ENCODE measurements at regions not wholly inside any gene's neighbourhood (a gene's known extent, or its start where the extent isn't known, plus 50 kb on each side); places are given as distances from the start of the nearest gene placed in this dataset.

GRCh38 chr5:19401032-19401431, 587.0 kb downstream of the CDH18 start:
- TF ChIP-seq CTCF (IDR thresholded peaks at IDR 0.05) (no peak), EP300 (IDR thresholded peaks at IDR 0.05) (no peak), POLR2AphosphoS5 (IDR thresholded peaks at IDR 0.05) (no peak), POLR2A (IDR thresholded peaks at IDR 0.05) (no peak)
